ENCODE measurements at regions not wholly inside any gene's neighbourhood (a gene's known extent, or its start where the extent isn't known, plus 50 kb on each side); places are given as distances from the start of the nearest gene placed in this dataset.

DNA sequence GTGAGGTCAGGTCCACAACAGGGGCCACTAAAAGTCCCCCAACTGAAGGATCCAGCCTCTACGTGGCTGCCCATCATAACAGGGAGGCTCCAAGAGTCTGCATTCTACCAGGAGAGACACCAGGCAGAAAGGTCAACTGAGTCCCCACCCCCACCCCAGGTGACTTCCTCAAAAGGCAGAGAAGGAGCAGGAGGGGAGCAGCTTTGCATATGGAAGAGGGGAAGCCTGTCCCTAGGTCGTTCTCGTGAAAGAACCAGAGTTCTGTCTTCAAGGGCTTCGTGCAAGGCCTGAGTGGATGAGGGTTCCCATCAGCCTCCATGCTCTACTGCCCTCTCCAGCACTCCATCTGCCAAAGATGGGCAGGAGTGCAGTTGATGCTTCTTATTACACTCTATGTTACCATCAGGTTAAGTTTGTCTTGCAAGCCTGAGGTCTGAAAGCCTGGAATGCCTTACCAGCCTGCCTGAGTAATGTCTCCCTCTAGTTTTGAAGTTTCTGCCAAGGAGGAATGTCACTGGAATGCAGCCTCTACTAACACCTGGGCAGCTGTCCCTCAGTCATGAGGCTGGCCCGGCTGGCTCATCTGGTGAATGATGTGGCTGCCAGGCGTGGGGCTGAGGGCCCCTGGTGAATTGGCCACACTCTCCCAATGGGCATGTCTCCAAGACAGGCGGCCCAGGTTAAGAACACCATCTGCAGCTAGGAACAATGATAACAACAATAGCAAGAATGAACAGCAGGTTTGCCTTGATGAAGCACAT, 54.3 kb upstream of the SMNDC1 start:
- H3K27ac ChIP-seq (ENCODE audit: low read length) = no peak overlapping the region
- no peak overlapping the region for H3K9ac ChIP-seq (ENCODE audit: low read length)
- H3F3A ChIP-seq (ENCODE audit: insufficient read depth, low read length, poor library complexity, severe bottlenecking) = no peaks in the 10 kb centered on the region
- TF ChIP-seq MXI1 (conservative IDR thresholded peaks at IDR 0.05; ENCODE audit: poor library complexity, severe bottlenecking) = no peak
- no peak for TF ChIP-seq POLR2AphosphoS5 (IDR thresholded peaks at IDR 0.05)
- TF ChIP-seq TAF1 (IDR thresholded peaks at IDR 0.05; ENCODE audit: low read depth) = no peak
- no peak for TF ChIP-seq EP300 (conservative IDR thresholded peaks at IDR 0.05; ENCODE audit: poor library complexity, severe bottlenecking)
- no peak for TF ChIP-seq SMC3 (conservative IDR thresholded peaks at IDR 0.05; ENCODE audit: poor library complexity)
- TF ChIP-seq, protein P1, sequence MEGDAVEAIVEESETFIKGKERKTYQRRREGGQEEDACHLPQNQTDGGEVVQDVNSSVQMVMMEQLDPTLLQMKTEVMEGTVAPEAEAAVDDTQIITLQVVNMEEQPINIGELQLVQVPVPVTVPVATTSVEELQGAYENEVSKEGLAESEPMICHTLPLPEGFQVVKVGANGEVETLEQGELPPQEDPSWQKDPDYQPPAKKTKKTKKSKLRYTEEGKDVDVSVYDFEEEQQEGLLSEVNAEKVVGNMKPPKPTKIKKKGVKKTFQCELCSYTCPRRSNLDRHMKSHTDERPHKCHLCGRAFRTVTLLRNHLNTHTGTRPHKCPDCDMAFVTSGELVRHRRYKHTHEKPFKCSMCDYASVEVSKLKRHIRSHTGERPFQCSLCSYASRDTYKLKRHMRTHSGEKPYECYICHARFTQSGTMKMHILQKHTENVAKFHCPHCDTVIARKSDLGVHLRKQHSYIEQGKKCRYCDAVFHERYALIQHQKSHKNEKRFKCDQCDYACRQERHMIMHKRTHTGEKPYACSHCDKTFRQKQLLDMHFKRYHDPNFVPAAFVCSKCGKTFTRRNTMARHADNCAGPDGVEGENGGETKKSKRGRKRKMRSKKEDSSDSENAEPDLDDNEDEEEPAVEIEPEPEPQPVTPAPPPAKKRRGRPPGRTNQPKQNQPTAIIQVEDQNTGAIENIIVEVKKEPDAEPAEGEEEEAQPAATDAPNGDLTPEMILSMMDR (IDR thresholded peaks at IDR 0.05; ENCODE audit: poor library complexity, severe bottlenecking) = no peak
- TF ChIP-seq REST (IDR thresholded peaks at IDR 0.05; ENCODE audit: borderline replicate concordance) = no peak
- no peak for TF ChIP-seq EZH2 (IDR thresholded peaks at IDR 0.05; ENCODE audit: borderline replicate concordance, insufficient read depth, low read length, poor library complexity, severe bottlenecking)
- no peak for TF ChIP-seq RAD21 (conservative IDR thresholded peaks at IDR 0.05)
- H4K20me1 ChIP-seq (ENCODE audit: insufficient read depth) = no peaks in the 10 kb centered on the region
- H3K4me2 ChIP-seq (ENCODE audit: low read length) = no peak overlapping the region
- no peak overlapping the region for H3K4me3 ChIP-seq (ENCODE audit: low read length)
- no peaks in the 10 kb centered on the region for H3K9me2 ChIP-seq (ENCODE audit: insufficient read depth, low read length)
- H3K9me3 ChIP-seq (ENCODE audit: low read length) = no peaks in the 10 kb centered on the region
- no peak overlapping the region for H2AFZ ChIP-seq (ENCODE audit: low read depth, low read length)
- no peaks in the 10 kb centered on the region for H3K79me2 ChIP-seq (replicated peaks; ENCODE audit: insufficient read depth, low read length)
- no peaks in the 10 kb centered on the region for H3K36me3 ChIP-seq (ENCODE audit: insufficient read depth, low read length)
- H3K27me3 ChIP-seq (ENCODE audit: insufficient read depth, low read depth, low read length) = no peaks in the 10 kb centered on the region

- Histone ChIP-seq H3K4me2 (ENCODE audit: low read length) (no peak overlapping the region), H3K9me3 (ENCODE audit: low read length) (no peaks in the 10 kb centered on the region), H3K27ac (ENCODE audit: low read length) (no peak overlapping the region), H3K36me3 (ENCODE audit: insufficient read depth, low read length) (no peaks in the 10 kb centered on the region), H2AFZ (ENCODE audit: low read depth, low read length) (no peak overlapping the region), H3K79me2 (replicated peaks; ENCODE audit: insufficient read depth, low read length) (no peaks in the 10 kb centered on the region), H3K9ac (ENCODE audit: low read length) (no peak overlapping the region), H3K27me3 (ENCODE audit: insufficient read depth, low read depth, low read length) (no peaks in the 10 kb centered on the region), H3F3A (ENCODE audit: insufficient read depth, low read length, poor library complexity, severe bottlenecking) (no peaks in the 10 kb centered on the region), H3K4me3 (ENCODE audit: low read length) (no peak overlapping the region), H3K9me2 (ENCODE audit: insufficient read depth, low read length) (no peaks in the 10 kb centered on the region), H4K20me1 (ENCODE audit: insufficient read depth) (no peaks in the 10 kb centered on the region)
- TF ChIP-seq RAD21 (conservative IDR thresholded peaks at IDR 0.05) (no peak), EP300 (conservative IDR thresholded peaks at IDR 0.05; ENCODE audit: poor library complexity, severe bottlenecking) (no peak), SMC3 (conservative IDR thresholded peaks at IDR 0.05; ENCODE audit: poor library complexity) (no peak), MXI1 (conservative IDR thresholded peaks at IDR 0.05; ENCODE audit: poor library complexity, severe bottlenecking) (no peak), EZH2 (IDR thresholded peaks at IDR 0.05; ENCODE audit: borderline replicate concordance, insufficient read depth, low read length, poor library complexity, severe bottlenecking) (no peak), TAF1 (IDR thresholded peaks at IDR 0.05; ENCODE audit: low read depth) (no peak), POLR2AphosphoS5 (IDR thresholded peaks at IDR 0.05) (no peak), REST (IDR thresholded peaks at IDR 0.05; ENCODE audit: borderline replicate concordance) (no peak)
- TF ChIP-seq, protein P1 (IDR thresholded peaks at IDR 0.05; ENCODE audit: poor library complexity, severe bottlenecking) = no peak
Measured at GRCh38 chr10:110360857-110361474, 56.2 kb upstream of the SMNDC1 start.

Measured in neural cell (in vitro differentiated cells).